Pancreas (tissue), 10 donors: ENCODE measurements at regions not wholly inside any gene's neighbourhood (a gene's known extent, or its start where the extent isn't known, plus 50 kb on each side); places are given as distances from the start of the nearest gene placed in this dataset.

ENCODE experiments used
- ATAC-seq, 4 donors: fragments of 200-7000 bp; cut with Tn5 transposase; one replicate each; pipeline versions ENCODE4 v1.8.0 to v1.9.1; 2020; ENCODE audit warnings: mild to moderate bottlenecking in 4 of 4, moderate library complexity in 4 of 4
- DNase-seq, 6 donors: peaks; one replicate each; pipeline ENCODE4 v3.0.0-alpha.2; 2020
- FAIRE-seq: peaks from 2 replicates; lab custom pipeline; 2012; peaks lifted over from hg19 to GRCh38; lab: Jason Lieb, UNC
- H3K27ac ChIP-seq, 4 donors: fragments of 200-600 bp; sonication (generic); 1 replicate in 3 of 4; 2 replicates in 1 of 4; pipeline versions ENCODE4 v1.5.0 to v1.8.0; 2020
- H3K27me3 ChIP-seq, 4 donors: fragments of 200-600 bp; one replicate each; pipeline ENCODE4 v1.8.0; 2021
- H3K36me3 ChIP-seq, 3 donors: fragments of 200-600 bp; sonication (generic) in 1 of 3; one replicate each; pipeline versions ENCODE4 v1.5.0 to v1.8.0; 2020 to 2021
- H3K4me1 ChIP-seq, 3 donors: fragments of 200-600 bp; one replicate each; pipeline ENCODE4 v1.8.0; 2021
- H3K4me3 ChIP-seq, 4 donors: fragments of 200-600 bp; sonication (generic) in 2 of 4; one replicate each; pipeline versions ENCODE4 v1.5.0 to v1.8.0; 2020 to 2021
- H3K9me3 ChIP-seq, 4 donors: fragments of 200-600 bp; one replicate each; pipeline ENCODE4 v1.8.0; 2021
- CTCF ChIP-seq, 4 donors: fragments of 200-600 bp; sonication (generic) in 3 of 4; IDR thresholded peaks; one replicate each; pipeline versions ENCODE4 v1.5.0 to v1.8.0; 2021; ENCODE audit warnings: antibody characterized with exemption in 4 of 4
- WGBS, 2 donors: extraction: QIAGEN DNeasy Blood & Tissue Kit; methylation state at CpG; one replicate each; pipeline ENCODE4 v1.1.7; 2013; 5-methylcytosine and 5-hydroxymethylcytosine counted together
- intact Hi-C, 3 donors: fragments of 100-400 bp; cut with DNase I; formaldehyde crosslinking; loops; one replicate each; pipeline versions ENCODE4 v1.11.1 to v1.14.2; 2022
- donor health status: healthy with polysubstance abuse.
- donor health status: DM: no; HTN: no; CAD: no; lungs with moderate emphysema.
- donor health status: DM: no; HTN: no; CAD: no.
- donor health status: control.
- donor health status: control.
- donor health status: Bipolar disorder and iron deficiency.
- donor health status: DM: yes; HTN: yes; CAD: no.
- donor health status: DM: no; HTN: no; CAD: no.
- donor health status: DM: no; HTN: no; CAD: no.
- donor health status: DM: yes; HTN: yes; CAD: no.

GRCh38 chr6:44606504-44606903 is 219.0 kb downstream of the CDC5L start:
- intact Hi-C loops, result no loop called here
- no peak for ATAC-seq
- H3K4me3 ChIP-seq, result no peak overlapping the region
- H3K27me3 ChIP-seq, result no peaks in the 10 kb centered on the region
- 52 to 61% methylated on average over 8 of the region's 8 CpGs for WGBS, 2 donors
- no peak for FAIRE-seq
- no peaks in the 10 kb centered on the region for H3K36me3 ChIP-seq
- no peak for TF ChIP-seq CTCF (IDR thresholded peaks at IDR 0.05)
- no peak overlapping the region for H3K27ac ChIP-seq
- DNase-seq, result no peak
- H3K9me3 ChIP-seq, result no peaks in the 10 kb centered on the region
- H3K4me1 ChIP-seq, result no peaks in the 10 kb centered on the region

GRCh38 chr6:44606976-44607375 is 219.5 kb downstream of the CDC5L start:
- ATAC-seq (no peak), FAIRE-seq (no peak), DNase-seq (no peak)
- Histone ChIP-seq H3K36me3 (no peaks in the 10 kb centered on the region), H3K4me1 (no peaks in the 10 kb centered on the region), H3K27ac (no peak overlapping the region), H3K4me3 (no peak overlapping the region), H3K9me3 (no peaks in the 10 kb centered on the region), H3K27me3 (no peaks in the 10 kb centered on the region)
- intact Hi-C loops, result no loop called here
- no peak for TF ChIP-seq CTCF (IDR thresholded peaks at IDR 0.05)
- WGBS, 2 donors, result 67 to 85% methylated on average over 6 of the region's 6 CpGs

- no peak for ATAC-seq
- Histone ChIP-seq H3K27ac (no peak overlapping the region), H3K36me3 (no peaks in the 10 kb centered on the region), H3K9me3 (no peaks in the 10 kb centered on the region), H3K27me3 (no peaks in the 10 kb centered on the region), H3K4me3 (no peak overlapping the region), H3K4me1 (no peaks in the 10 kb centered on the region)
- 57 to 74% methylated on average over 4 of the region's 4 CpGs for WGBS, 2 donors
- intact Hi-C loops, result no loop called here
- no peak for TF ChIP-seq CTCF (IDR thresholded peaks at IDR 0.05)
- no peak for DNase-seq
- no peak for FAIRE-seq
Observed at GRCh38 chr6:44608175-44608574, 220.7 kb downstream of the CDC5L start.

DNA sequence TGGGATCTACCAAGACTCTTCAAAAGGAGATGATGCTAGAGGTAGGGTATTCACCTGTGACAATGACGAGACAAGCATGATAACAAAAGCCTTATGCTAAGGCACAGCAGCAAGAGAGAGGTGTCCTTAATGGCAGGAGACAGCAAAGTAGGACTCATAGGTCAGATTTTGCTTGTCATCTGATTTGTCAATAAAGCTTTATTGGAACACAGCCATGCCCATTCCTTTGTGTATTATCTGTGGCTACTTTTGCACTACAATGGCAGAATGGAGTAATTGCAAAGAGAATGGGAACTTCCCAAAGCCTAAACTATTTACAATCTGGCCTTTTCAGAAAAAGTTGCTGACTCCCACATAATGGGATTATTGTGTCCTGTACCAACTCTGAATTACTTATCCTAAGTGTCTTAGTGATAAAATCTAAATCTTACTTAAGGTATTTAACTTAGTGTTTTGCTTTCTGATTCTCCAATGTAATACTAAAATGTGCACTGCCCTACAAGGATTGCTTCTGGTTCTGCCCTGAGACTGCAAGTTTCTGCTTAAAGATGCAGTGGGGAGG is 221.6 kb downstream of the CDC5L start:
- ATAC-seq (no peak), DNase-seq (no peak), FAIRE-seq (no peak)
- no peak for TF ChIP-seq CTCF (IDR thresholded peaks at IDR 0.05)
- Histone ChIP-seq H3K9me3 (no peaks in the 10 kb centered on the region), H3K4me3 (no peak overlapping the region), H3K27me3 (no peaks in the 10 kb centered on the region), H3K36me3 (no peaks in the 10 kb centered on the region), H3K27ac (no peak overlapping the region), H3K4me1 (no peaks in the 10 kb centered on the region)
- intact Hi-C loops, result no loop called here
- 80 to 93% methylated on average over 1 of the region's 1 CpG for WGBS, 2 donors

DNA sequence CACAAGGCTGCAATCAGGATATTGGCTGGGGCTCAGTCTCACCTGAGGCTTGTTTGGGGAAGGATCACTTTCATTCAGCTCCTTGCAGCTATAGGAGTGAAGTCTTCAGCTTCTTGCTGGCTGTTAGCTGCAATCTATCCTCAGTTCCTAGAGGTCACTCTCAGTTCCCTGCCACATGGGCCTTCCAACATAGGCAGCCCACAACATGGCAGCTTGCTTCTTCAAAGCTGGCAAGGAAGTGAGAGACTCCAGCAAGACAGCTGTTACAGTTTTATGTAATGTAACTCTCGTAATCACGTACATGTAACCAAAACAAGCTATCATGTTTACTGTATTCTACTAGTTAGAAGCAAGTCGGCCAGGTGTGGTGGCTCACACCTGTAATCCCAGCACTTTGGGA is 226.9 kb downstream of the CDC5L start:
- Histone ChIP-seq H3K9me3 (no peaks in the 10 kb centered on the region), H3K36me3 (no peaks in the 10 kb centered on the region), H3K4me1 (no peaks in the 10 kb centered on the region), H3K4me3 (no peak overlapping the region), H3K27me3 (no peaks in the 10 kb centered on the region), H3K27ac (no peak overlapping the region)
- no peak for TF ChIP-seq CTCF (IDR thresholded peaks at IDR 0.05)
- DNase-seq (no peak), ATAC-seq (no peak), FAIRE-seq (no peak)
- 82 to 85% methylated on average over 3 of the region's 3 CpGs for WGBS, 2 donors
- intact Hi-C loops, result no loop called here
